ENCODE measurements at regions not wholly inside any gene's neighbourhood (a gene's known extent, or its start where the extent isn't known, plus 50 kb on each side); places are given as distances from the start of the nearest gene placed in this dataset.

- intact Hi-C loops (cut with micrococcal nuclease; ENCODE audit: unreplicated experiment), result no loop called here
- POLR2A ChIA-PET, result no interaction called here
Observed at GRCh38 chr9:13814647-13815400, 499.1 kb downstream of the NFIB start.

GRCh38 chr9:13811876-13812275 is 502.1 kb downstream of the NFIB start:
- no peak for ATAC-seq
- Histone ChIP-seq H3K27ac (ENCODE audit: extremely low read length, insufficient read depth, low read length) (no peak overlapping the region), H3K4me2 (ENCODE audit: low read depth, low read length) (no peak overlapping the region), H3K9me3 (ENCODE audit: low read length) (no peaks in the 10 kb centered on the region), H3K4me1 (ENCODE audit: insufficient read depth, low read length) (no peaks in the 10 kb centered on the region), H4K20me1 (ENCODE audit: insufficient read depth, low read length) (no peaks in the 10 kb centered on the region), H3K27me3 (ENCODE audit: control insufficient read depth in 1 of 2, insufficient read depth in 2 of 2, low read length in 2 of 2) (no peaks in the 10 kb centered on the region), H3K9ac (ENCODE audit: insufficient read depth, low read depth, low read length) (no peak overlapping the region), H3K79me2 (ENCODE audit: insufficient read depth, low read length) (no peaks in the 10 kb centered on the region), H3K36me3 (replicated peaks in 1 of 2; ENCODE audit: control insufficient read depth in 1 of 2, insufficient read depth in 2 of 2, low read length in 2 of 2) (no peaks in the 10 kb centered on the region), H2AFZ (ENCODE audit: low read length) (no peak overlapping the region), H3K4me3 (replicated peaks in 1 of 3; ENCODE audit: insufficient read depth in 1 of 3, low read depth in 2 of 3, low read length in 3 of 3) (no peak overlapping the region)
- CTCF ChIA-PET (ENCODE audit: low intra/inter-chr PET ratio, low total read pairs), result no interaction called here
- in situ Hi-C loops (cut with HindIII; ENCODE audit: extremely low pct_ligation_motif_present, low pct_unique_long_range_greater_than_20kb) (loop anchor here (25.0 kb wide), 1 partner anchor 550 kb away; no protein-coding TSS in a partner anchor), intact Hi-C loops (cut with micrococcal nuclease; ENCODE audit: unreplicated experiment) (no loop called here)
- POLR2A ChIA-PET, result no interaction called here
- no TSS peak for BruUV-seq (replicated peaks)
- no peak for FAIRE-seq
- no peak for DNase-seq (ENCODE audit: low spot score)
- TF ChIP-seq KDM1A (CRISPR knock-in tag; IDR thresholded peaks at IDR 0.05), result no peak
- TF ChIP-seq ZNF256 (CRISPR knock-in tag; conservative IDR thresholded peaks at IDR 0.05), result no peak
- TF ChIP-seq KDM4B (CRISPR knock-in tag; IDR thresholded peaks at IDR 0.05), result no peak
- no peak for TF ChIP-seq ZNF709 (CRISPR knock-in tag; IDR thresholded peaks at IDR 0.05)
- TF ChIP-seq SMAD3 (CRISPR knock-in tag; IDR thresholded peaks at IDR 0.05), result no peak
- no peak for TF ChIP-seq HOMEZ (CRISPR knock-in tag; IDR thresholded peaks at IDR 0.05; ENCODE audit: low read depth)
- TF ChIP-seq ZNF430 (CRISPR knock-in tag; IDR thresholded peaks at IDR 0.05), result no peak
- TF ChIP-seq GRHL1 (CRISPR knock-in tag; conservative IDR thresholded peaks at IDR 0.05), result no peak
- TF ChIP-seq CHD4 (IDR thresholded peaks at IDR 0.05; ENCODE audit: borderline replicate concordance, low read length), result no peak
- TF ChIP-seq ZNF337 (CRISPR knock-in tag; IDR thresholded peaks at IDR 0.05; ENCODE audit: borderline replicate concordance, low read depth), result no peak

More at GRCh38 chr9:13814647-13815400, 499.1 kb downstream of the NFIB start:
- Histone ChIP-seq H3K9ac (ENCODE audit: insufficient read depth, low read depth, low read length) (no peak overlapping the region), H3K4me1 (ENCODE audit: insufficient read depth, low read length) (no peaks in the 10 kb centered on the region), H3K9me3 (ENCODE audit: low read length) (no peaks in the 10 kb centered on the region), H3K36me3 (replicated peaks in 1 of 2; ENCODE audit: control insufficient read depth in 1 of 2, insufficient read depth in 2 of 2, low read length in 2 of 2) (no peaks in the 10 kb centered on the region), H3K79me2 (ENCODE audit: insufficient read depth, low read length) (no peaks in the 10 kb centered on the region), H2AFZ (ENCODE audit: low read length) (no peak overlapping the region), H3K27ac (ENCODE audit: extremely low read length, insufficient read depth, low read length) (no peak overlapping the region), H3K27me3 (ENCODE audit: control insufficient read depth in 1 of 2, insufficient read depth in 2 of 2, low read length in 2 of 2) (no peaks in the 10 kb centered on the region), H3K4me2 (ENCODE audit: low read depth, low read length) (no peak overlapping the region), H4K20me1 (ENCODE audit: insufficient read depth, low read length) (no peaks in the 10 kb centered on the region), H3K4me3 (replicated peaks in 1 of 3; ENCODE audit: insufficient read depth in 1 of 3, low read depth in 2 of 3, low read length in 3 of 3) (no peak overlapping the region)
- WGBS (ENCODE audit: low lambda C conversion rate), result 3% methylated on average over 1 of the region's 1 CpG
- ATAC-seq (no peak), DNase-seq (ENCODE audit: low spot score) (no peak), FAIRE-seq (no peak)
- no peak for TF ChIP-seq ZNF20 (CRISPR knock-in tag; IDR thresholded peaks at IDR 0.05)
- CTCF ChIA-PET (ENCODE audit: low intra/inter-chr PET ratio, low total read pairs), result no interaction called here
- BruUV-seq (replicated peaks), result no TSS peak
- in situ Hi-C loops (cut with HindIII; ENCODE audit: extremely low pct_ligation_motif_present, low pct_unique_long_range_greater_than_20kb), result loop anchor here (25.0 kb wide), 1 partner anchor 547 kb away; no protein-coding TSS in a partner anchor
